ENCODE measurements at regions not wholly inside any gene's neighbourhood (a gene's known extent, or its start where the extent isn't known, plus 50 kb on each side); places are given as distances from the start of the nearest gene placed in this dataset.

DNA sequence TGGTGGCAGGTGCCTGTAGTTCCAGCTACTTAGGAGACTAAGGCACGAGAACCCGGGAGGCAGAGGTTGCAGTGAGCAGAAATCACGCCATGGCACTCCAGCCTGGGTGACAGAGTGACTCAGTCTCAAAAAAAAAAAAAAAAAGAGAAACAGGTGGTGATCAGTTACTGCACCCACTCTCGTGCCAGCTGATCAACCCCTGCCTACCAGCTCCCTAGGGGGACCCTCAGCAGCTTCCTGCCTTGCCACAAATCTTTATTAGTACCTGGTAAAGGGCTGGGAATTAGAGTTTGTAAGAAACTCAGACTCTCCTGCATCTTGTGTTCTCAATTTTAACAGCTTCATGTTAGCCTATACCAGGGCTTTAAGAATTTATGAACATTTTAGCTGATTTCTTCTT lies 914.9 kb downstream of the EFNA5 start:
- CTCF ChIA-PET = interaction anchor here (0.9 kb wide), 1 partner anchor 10 kb away, joined by 3 read pairs; no protein-coding TSS in a partner anchor
- intact Hi-C loops (cut with micrococcal nuclease) = no loop called here
- POLR2A ChIA-PET = no interaction called here

DNA sequence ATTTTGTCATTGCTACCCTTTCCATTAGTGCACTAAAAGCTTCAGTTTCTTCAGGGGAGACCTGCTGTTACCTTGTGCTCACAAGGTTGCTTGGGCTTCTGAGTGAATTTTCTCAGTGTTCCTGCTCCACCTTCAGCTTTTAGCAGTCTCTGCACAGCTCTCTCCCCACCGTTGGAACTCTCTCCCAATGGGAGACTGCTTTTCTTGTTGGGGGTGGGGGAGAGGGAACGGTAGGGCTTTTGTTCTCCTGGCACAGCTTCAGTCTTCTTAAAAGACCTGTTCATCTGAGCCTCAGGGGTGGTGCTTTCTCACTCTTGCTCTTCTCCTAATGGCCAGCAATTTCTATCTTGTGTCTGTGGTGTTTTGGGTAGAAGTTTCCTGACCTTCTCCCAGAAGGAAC lies 915.7 kb downstream of the EFNA5 start:
- ChIA-PET CTCF (no interaction called here), POLR2A (no interaction called here)
- intact Hi-C loops (cut with micrococcal nuclease) = no loop called here
- Mint-ChIP-seq H3K4me1 (ENCODE audit: low read depth) (no peaks in the 10 kb centered on the region), H3K27me3 (no peaks in the 10 kb centered on the region), H3K27ac (no peak overlapping the region), H3K4me3 (no peak overlapping the region), H3K9me3 (peaks cover 2% of the 10 kb centered on the region), H3K36me3 (no peaks in the 10 kb centered on the region)
- no peak for DNase-seq

More for the DNA sequence above, 914.9 kb downstream of the EFNA5 start:
- no peak for DNase-seq
- no peak overlapping the region for H3K4me3 Mint-ChIP-seq
- no peaks in the 10 kb centered on the region for H3K36me3 Mint-ChIP-seq
- H3K27ac Mint-ChIP-seq = no peak overlapping the region
- no peaks in the 10 kb centered on the region for H3K27me3 Mint-ChIP-seq
- peaks cover 2% of the 10 kb centered on the region for H3K9me3 Mint-ChIP-seq
- no peaks in the 10 kb centered on the region for H3K4me1 Mint-ChIP-seq (ENCODE audit: low read depth)

DNA sequence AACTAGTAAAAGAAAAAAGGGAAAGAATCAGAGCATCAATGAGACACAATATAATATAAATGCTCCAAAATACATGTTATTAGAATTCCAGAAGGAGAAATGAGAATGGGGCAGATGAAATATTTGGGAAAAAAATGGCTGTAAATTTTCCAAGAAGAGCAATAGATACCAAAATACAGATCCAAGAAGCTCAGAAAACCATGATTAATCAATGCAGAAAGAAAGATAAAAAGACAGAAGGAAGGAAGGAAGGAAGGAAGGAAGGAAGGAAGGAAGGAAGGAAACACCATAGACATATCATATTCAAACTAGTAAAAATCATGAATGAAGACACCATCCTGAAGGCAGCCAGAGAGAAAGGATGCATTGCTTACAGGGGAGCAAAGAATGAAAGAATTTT lies 920.9 kb downstream of the EFNA5 start:
- intact Hi-C loops (cut with micrococcal nuclease) = no loop called here
- DNase-seq = no peak
- no peaks in the 10 kb centered on the region for H3K27me3 Mint-ChIP-seq
- ChIA-PET POLR2A (no interaction called here), CTCF (no interaction called here)
- H3K4me1 Mint-ChIP-seq (ENCODE audit: low read depth) = no peaks in the 10 kb centered on the region
- no peak overlapping the region for H3K27ac Mint-ChIP-seq
- no peaks in the 10 kb centered on the region for H3K9me3 Mint-ChIP-seq
- H3K4me3 Mint-ChIP-seq = no peak overlapping the region
- no peaks in the 10 kb centered on the region for H3K36me3 Mint-ChIP-seq

DNA sequence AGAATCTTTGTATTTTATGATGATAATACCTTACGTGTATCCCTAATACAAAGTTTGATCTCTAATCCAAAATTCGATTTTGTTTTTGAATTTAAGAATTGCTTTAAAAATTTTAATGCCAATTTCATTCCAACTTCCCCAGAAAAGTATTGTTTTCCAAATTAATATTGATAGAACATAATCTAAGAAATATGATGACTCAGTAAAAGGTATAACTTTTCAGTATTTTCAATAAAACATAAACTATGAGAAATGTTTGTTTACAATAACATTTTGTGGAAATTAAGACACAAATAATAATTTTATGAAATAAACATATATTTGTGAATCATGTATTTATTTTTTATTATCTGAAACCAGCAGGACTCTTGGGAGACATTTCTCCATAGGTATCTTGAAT lies 931.6 kb downstream of the EFNA5 start:
- H3K4me3 Mint-ChIP-seq = no peak overlapping the region
- POLR2A ChIA-PET = no interaction called here
- no peak for DNase-seq
- no peak overlapping the region for H3K27ac Mint-ChIP-seq
- no peaks in the 10 kb centered on the region for H3K36me3 Mint-ChIP-seq
- peaks cover 15% of the 10 kb centered on the region for H3K9me3 Mint-ChIP-seq
- H3K4me1 Mint-ChIP-seq (ENCODE audit: low read depth) = no peaks in the 10 kb centered on the region
- CTCF ChIA-PET = no interaction called here
- no peaks in the 10 kb centered on the region for H3K27me3 Mint-ChIP-seq
- intact Hi-C loops (cut with micrococcal nuclease) = no loop called here

DNA sequence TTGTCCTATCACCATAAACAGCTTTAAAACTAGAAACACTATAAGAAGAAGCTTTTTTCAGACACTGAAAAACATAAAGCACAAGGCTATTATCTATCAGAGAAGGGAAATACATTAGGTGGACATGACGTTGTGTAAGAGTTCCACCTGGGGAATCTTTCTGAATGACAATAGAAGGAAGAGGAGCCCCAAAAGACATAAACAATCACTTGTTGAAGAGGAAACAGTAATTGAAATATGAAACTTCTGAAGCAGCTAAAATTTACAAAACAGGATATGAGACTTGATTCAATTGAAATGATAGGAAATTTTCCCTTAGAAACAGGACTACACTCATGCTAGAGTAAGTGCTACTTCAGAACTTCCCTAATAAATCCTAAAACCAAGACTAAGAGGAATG lies 933.6 kb downstream of the EFNA5 start:
- no peak overlapping the region for H3K4me3 Mint-ChIP-seq
- H3K27me3 Mint-ChIP-seq = no peaks in the 10 kb centered on the region
- H3K4me1 Mint-ChIP-seq (ENCODE audit: low read depth) = no peaks in the 10 kb centered on the region
- H3K36me3 Mint-ChIP-seq = no peaks in the 10 kb centered on the region
- CTCF ChIA-PET = no interaction called here
- POLR2A ChIA-PET = no interaction called here
- intact Hi-C loops (cut with micrococcal nuclease) = no loop called here
- H3K27ac Mint-ChIP-seq = no peak overlapping the region
- no peak for DNase-seq
- peaks cover 31% of the 10 kb centered on the region for H3K9me3 Mint-ChIP-seq

DNA sequence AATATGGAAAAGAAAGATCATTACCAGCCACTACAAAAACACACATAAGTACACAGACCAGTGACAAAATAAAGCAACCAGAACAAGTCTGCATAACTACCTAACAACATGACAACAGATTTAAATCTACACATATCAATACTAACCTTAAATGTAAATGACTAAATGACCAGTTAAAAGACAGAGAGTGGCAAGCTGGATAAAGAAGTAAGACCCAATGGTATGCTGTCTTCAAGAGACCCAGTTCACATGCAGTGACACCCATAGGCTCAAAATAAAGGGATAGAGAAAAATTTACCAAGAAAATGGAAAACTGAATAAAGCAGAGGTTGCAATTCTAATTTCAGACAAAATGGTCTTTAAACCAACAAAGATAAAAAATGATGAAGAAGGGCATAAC lies 938.1 kb downstream of the EFNA5 start:
- Mint-ChIP-seq H3K36me3 (no peaks in the 10 kb centered on the region), H3K4me3 (no peak overlapping the region), H3K4me1 (ENCODE audit: low read depth) (no peaks in the 10 kb centered on the region), H3K27me3 (no peaks in the 10 kb centered on the region), H3K9me3 (peaks cover 43% of the 10 kb centered on the region), H3K27ac (no peak overlapping the region)
- ChIA-PET CTCF (no interaction called here), POLR2A (no interaction called here)
- DNase-seq = no peak
- intact Hi-C loops (cut with micrococcal nuclease) = no loop called here

DNA sequence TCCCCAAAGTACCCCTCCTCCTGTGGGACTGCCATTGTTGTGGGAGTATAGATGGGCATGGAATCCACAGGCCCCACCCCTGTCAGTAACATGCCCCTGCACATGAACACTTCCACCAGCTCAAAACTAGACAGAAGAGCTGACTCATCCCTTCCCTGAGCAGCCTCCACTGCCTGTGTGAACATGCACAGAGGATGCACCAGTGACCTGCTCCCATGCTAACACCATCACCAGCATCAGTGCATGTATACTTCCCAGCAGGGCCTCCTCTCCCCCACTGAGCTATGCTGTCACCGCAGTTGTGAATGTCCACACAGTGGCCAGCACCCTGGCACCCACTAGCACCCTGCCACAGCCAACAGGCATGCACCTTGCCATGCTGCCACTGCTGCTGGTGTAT lies 939.8 kb downstream of the EFNA5 start:
- ChIA-PET POLR2A (no interaction called here), CTCF (no interaction called here)
- no peaks in the 10 kb centered on the region for H3K4me1 Mint-ChIP-seq (ENCODE audit: low read depth)
- H3K27ac Mint-ChIP-seq = no peak overlapping the region
- peaks cover 43% of the 10 kb centered on the region for H3K9me3 Mint-ChIP-seq
- no peaks in the 10 kb centered on the region for H3K27me3 Mint-ChIP-seq
- DNase-seq = no peak
- H3K36me3 Mint-ChIP-seq = no peaks in the 10 kb centered on the region
- no peak overlapping the region for H3K4me3 Mint-ChIP-seq
- intact Hi-C loops (cut with micrococcal nuclease) = no loop called here

DNA sequence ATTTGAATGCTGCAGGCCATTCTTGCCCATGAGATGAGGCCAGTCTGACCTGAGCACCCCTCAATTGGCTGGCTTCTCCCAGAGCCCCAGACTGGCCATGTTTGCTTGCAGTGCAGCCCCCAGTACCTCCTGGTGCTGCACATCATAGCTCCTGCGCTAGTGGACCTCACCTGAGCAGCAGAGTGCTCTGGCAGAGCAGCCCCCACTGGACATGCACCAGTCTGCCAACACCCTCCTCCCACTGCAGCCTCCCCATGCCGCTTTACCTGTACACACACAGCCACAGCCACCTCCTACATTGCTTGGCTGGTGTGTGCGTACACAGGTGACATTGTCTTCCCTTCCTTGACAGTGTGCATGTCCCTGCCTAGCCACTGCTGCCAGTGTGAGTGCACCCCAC lies 940.2 kb downstream of the EFNA5 start:
- H3K36me3 Mint-ChIP-seq = no peaks in the 10 kb centered on the region
- ChIA-PET POLR2A (no interaction called here), CTCF (no interaction called here)
- intact Hi-C loops (cut with micrococcal nuclease) = no loop called here
- no peak overlapping the region for H3K27ac Mint-ChIP-seq
- DNase-seq = no peak
- H3K9me3 Mint-ChIP-seq = peaks cover 42% of the 10 kb centered on the region
- H3K4me1 Mint-ChIP-seq (ENCODE audit: low read depth) = no peaks in the 10 kb centered on the region
- H3K4me3 Mint-ChIP-seq = no peak overlapping the region
- H3K27me3 Mint-ChIP-seq = no peaks in the 10 kb centered on the region

DNA sequence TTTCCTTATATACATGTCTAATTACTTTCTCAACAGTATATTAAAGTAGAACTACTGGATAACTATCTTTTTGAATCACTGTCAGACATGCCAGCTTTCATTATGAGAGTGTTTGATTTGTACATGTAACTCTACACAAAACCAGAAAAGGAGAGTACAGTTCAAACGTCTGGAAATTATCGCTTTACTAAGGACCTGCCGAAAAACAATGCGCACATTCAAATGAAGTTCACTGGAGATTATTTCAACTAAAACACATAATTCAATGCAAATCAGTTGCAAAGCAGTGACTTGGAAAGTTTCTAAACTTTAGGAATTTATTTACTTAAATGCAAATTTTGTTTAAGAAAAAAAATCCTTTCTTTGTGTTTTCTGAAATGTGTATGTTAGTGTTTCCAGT lies 942.5 kb downstream of the EFNA5 start:
- CTCF ChIA-PET = no interaction called here
- peaks cover 23% of the 10 kb centered on the region for H3K9me3 Mint-ChIP-seq
- H3K36me3 Mint-ChIP-seq = no peaks in the 10 kb centered on the region
- H3K4me1 Mint-ChIP-seq (ENCODE audit: low read depth) = no peaks in the 10 kb centered on the region
- POLR2A ChIA-PET = no interaction called here
- intact Hi-C loops (cut with micrococcal nuclease) = no loop called here
- no peak for DNase-seq
- no peaks in the 10 kb centered on the region for H3K27me3 Mint-ChIP-seq
- no peak overlapping the region for H3K27ac Mint-ChIP-seq
- H3K4me3 Mint-ChIP-seq = no peak overlapping the region

DNA sequence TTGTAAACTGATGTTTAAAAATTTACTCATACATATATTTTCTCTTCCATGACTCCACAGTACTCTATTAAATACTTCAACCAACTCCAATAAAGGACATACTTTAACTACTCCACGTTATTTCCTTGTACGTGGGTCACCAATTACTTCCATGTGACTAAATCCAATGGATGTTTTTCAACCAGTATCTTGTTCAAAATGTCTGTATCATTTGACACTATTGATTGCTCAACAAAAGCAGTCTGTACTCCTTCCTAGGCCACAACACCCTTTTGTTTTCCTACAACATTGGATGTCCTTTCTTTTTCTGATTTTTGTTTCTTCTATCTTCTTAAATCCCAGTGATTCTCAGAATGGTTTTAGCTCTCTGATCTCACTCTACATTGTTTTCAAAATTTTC lies 943.7 kb downstream of the EFNA5 start:
- Mint-ChIP-seq H3K9me3 (peaks cover 16% of the 10 kb centered on the region), H3K27me3 (no peaks in the 10 kb centered on the region), H3K4me3 (no peak overlapping the region), H3K27ac (no peak overlapping the region), H3K36me3 (no peaks in the 10 kb centered on the region), H3K4me1 (ENCODE audit: low read depth) (no peaks in the 10 kb centered on the region)
- DNase-seq = no peak
- intact Hi-C loops (cut with micrococcal nuclease) = no loop called here
- ChIA-PET CTCF (no interaction called here), POLR2A (no interaction called here)

DNA sequence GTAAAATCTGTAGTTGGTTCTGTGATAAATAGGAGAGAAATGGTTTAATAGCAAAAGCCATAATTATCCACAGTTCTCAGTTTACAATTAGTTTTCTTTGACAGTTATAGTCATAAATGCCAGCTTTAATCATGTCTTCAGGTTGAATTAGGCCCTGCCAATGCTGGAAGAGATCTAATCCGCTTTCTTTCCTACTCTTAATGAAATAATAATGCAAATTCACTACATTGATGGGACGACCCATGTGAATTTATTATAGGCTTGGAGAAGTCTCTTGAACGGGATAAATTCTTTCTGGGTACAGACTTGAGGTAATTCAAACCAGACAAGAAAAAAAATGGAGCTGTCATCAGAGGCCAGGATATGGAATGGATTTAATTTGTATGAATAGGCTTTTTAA lies 950.4 kb downstream of the EFNA5 start:
- ChIA-PET POLR2A (no interaction called here), CTCF (no interaction called here)
- Mint-ChIP-seq H3K9me3 (peaks cover 10% of the 10 kb centered on the region), H3K36me3 (no peaks in the 10 kb centered on the region), H3K4me3 (no peak overlapping the region), H3K27ac (no peak overlapping the region), H3K4me1 (ENCODE audit: low read depth) (no peaks in the 10 kb centered on the region), H3K27me3 (no peaks in the 10 kb centered on the region)
- intact Hi-C loops (cut with micrococcal nuclease) = no loop called here
- no peak for DNase-seq

DNA sequence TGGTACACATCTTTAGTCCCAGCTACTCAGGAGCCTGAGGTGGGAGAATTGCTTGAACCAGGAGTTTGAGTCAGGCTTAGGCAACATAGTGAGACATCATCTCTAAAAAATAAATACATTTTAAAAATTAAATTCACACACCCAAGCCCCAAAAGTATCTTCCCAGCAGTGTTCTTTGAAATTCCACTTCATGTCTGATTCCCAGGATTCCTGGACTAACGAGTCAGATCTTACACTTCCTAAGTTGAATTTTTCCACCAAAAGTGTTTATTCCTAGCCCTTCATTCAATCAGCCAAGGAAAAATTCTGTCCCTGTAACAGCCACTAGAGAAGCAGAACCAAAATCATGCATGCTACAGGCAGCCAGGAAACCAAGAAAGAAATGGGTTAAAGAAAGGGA lies 970.9 kb downstream of the EFNA5 start:
- no peak overlapping the region for H3K4me3 Mint-ChIP-seq
- H3K36me3 Mint-ChIP-seq = no peaks in the 10 kb centered on the region
- no peak for DNase-seq
- no peaks in the 10 kb centered on the region for H3K4me1 Mint-ChIP-seq (ENCODE audit: low read depth)
- H3K27me3 Mint-ChIP-seq = no peaks in the 10 kb centered on the region
- no peak overlapping the region for H3K27ac Mint-ChIP-seq
- intact Hi-C loops (cut with micrococcal nuclease) = no loop called here
- ChIA-PET CTCF (no interaction called here), POLR2A (no interaction called here)
- peaks cover 7% of the 10 kb centered on the region for H3K9me3 Mint-ChIP-seq

DNA sequence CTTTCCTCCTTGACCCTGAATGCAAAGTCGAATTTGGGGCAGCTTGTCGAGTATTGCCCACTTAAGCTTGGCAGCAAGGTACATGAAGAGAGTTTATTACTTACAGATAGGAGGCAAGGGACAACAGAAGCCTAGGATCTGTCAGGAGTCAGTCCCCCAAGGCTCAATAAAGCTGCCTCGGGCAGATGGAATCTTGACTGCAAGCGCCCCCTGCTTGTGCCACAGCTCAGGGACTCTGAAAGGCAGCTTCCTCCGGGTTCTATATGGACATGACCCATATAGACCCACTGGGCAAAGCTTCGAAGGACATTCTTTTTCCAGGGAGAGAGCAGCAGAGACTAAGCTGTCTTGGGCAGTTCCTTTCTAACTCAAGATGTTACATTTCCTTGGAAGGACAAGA lies 971.5 kb downstream of the EFNA5 start:
- intact Hi-C loops (cut with micrococcal nuclease) = no loop called here
- CTCF ChIA-PET = no interaction called here
- H3K27me3 Mint-ChIP-seq = no peaks in the 10 kb centered on the region

DNA sequence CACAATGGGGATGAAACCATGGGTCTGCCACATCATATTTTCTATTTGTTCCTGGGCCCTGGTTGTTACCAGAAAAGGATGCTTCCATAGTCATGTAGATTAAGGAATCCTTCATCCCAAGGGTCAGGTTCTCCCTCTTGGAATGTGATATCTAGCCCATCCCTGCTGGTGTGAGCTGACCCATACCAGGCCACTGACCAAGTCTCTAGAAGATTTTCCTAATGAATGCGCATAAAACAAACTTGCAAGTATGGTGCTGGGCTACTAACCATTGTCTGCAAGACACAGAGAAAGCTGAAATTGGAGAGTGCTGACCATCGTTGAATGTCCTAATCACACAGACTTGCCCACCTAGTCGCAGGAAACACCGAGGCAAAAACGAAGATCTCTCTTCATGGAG lies 972.6 kb downstream of the EFNA5 start:
- H3K4me1 Mint-ChIP-seq (ENCODE audit: low read depth) = no peaks in the 10 kb centered on the region
- no peaks in the 10 kb centered on the region for H3K36me3 Mint-ChIP-seq
- DNase-seq = no peak
- no peak overlapping the region for H3K27ac Mint-ChIP-seq
- POLR2A ChIA-PET = no interaction called here
- intact Hi-C loops (cut with micrococcal nuclease) = no loop called here
- no peaks in the 10 kb centered on the region for H3K27me3 Mint-ChIP-seq
- H3K9me3 Mint-ChIP-seq = peaks cover 7% of the 10 kb centered on the region
- no peak overlapping the region for H3K4me3 Mint-ChIP-seq
- CTCF ChIA-PET = no interaction called here

More for the DNA sequence above, 971.5 kb downstream of the EFNA5 start:
- Mint-ChIP-seq H3K27ac (no peak overlapping the region), H3K36me3 (no peaks in the 10 kb centered on the region), H3K9me3 (peaks cover 7% of the 10 kb centered on the region), H3K4me1 (ENCODE audit: low read depth) (no peaks in the 10 kb centered on the region), H3K4me3 (no peak overlapping the region)
- POLR2A ChIA-PET = no interaction called here
- no peak for DNase-seq

All from activated CD4-positive, alpha-beta memory T cell treated with anti-CD3 and anti-CD28 coated beads for 36 hours (primary cell).